Cardiac septum (tissue), 1 donor: ENCODE measurements at regions not wholly inside any gene's neighbourhood (a gene's known extent, or its start where the extent isn't known, plus 50 kb on each side); places are given as distances from the start of the nearest gene placed in this dataset.

ENCODE experiments used
- DNase-seq: peaks from one replicate; pipeline ENCODE4 v3.0.0-alpha.2; 2020; ENCODE audit warnings: low spot score
- intact Hi-C: fragments of 100-400 bp; cut with DNase I; formaldehyde crosslinking; loops from one replicate; pipeline ENCODE4 v1.14.0; 2022
- donor health status: DM: no; HTN: no; CAD: no.

GRCh38 chr20:24771542-24772061 lies 177.5 kb upstream of the CST7 start:
- DNase-seq: peak; percentile 53
- intact Hi-C loops: loop anchor here (10.0 kb wide), 1 partner anchor 267 kb away; no protein-coding TSS in a partner anchor

- DNase-seq: peak; percentile 68
- intact Hi-C loops: loop anchor here (10.0 kb wide), 1 partner anchor 268 kb away; no protein-coding TSS in a partner anchor
These were observed 176.4 kb upstream of the CST7 start for GRCh38 chr20:24772667-24773066.

- intact Hi-C loops: loop anchor here (10.0 kb wide), 1 partner anchor 268 kb away; no protein-coding TSS in a partner anchor
- DNase-seq: no peak
These were observed 175.9 kb upstream of the CST7 start for GRCh38 chr20:24773168-24773567.

- intact Hi-C loops: loop anchor here (10.0 kb wide), 1 partner anchor 269 kb away; no protein-coding TSS in a partner anchor
- no peak for DNase-seq
These were observed 175.3 kb upstream of the CST7 start for GRCh38 chr20:24773751-24774201.

- no peak for DNase-seq
- intact Hi-C loops: loop anchor here (10.0 kb wide), 1 partner anchor 271 kb away; no protein-coding TSS in a partner anchor
These were observed 173.1 kb upstream of the CST7 start for GRCh38 chr20:24775966-24776365.

DNA sequence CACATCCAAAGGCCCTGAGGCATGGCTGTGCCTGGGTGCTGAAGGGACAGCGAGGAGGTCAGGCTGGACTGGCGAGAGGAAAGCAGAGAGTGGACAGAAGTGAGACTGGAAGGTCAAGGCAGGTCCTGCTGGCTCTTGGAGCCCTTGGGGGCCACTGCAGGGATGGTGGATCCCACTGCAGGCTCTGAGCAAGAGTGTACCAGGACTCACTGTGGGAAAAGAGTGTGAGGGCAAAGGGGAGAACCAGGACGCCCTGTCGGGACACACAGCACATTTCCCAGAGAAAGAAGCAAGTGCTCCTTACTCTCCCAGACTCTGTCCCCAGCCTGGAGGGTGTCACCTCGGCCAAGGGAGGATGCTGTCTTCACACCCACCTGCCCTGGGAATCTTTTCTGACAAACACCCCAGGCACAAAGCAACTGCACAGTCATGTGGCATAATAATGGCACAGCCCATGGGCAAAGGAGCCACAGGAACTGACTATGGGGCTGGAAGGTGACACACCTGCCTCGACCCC lies 172.3 kb upstream of the CST7 start:
- DNase-seq: peak; percentile 66
- intact Hi-C loops: loop anchor here (10.0 kb wide), 1 partner anchor 272 kb away; no protein-coding TSS in a partner anchor

- no peak for DNase-seq
- intact Hi-C loops: loop anchor here (10.0 kb wide), 1 partner anchor 273 kb away; no protein-coding TSS in a partner anchor
These were observed 171.3 kb upstream of the CST7 start for GRCh38 chr20:24777746-24778145.

DNA sequence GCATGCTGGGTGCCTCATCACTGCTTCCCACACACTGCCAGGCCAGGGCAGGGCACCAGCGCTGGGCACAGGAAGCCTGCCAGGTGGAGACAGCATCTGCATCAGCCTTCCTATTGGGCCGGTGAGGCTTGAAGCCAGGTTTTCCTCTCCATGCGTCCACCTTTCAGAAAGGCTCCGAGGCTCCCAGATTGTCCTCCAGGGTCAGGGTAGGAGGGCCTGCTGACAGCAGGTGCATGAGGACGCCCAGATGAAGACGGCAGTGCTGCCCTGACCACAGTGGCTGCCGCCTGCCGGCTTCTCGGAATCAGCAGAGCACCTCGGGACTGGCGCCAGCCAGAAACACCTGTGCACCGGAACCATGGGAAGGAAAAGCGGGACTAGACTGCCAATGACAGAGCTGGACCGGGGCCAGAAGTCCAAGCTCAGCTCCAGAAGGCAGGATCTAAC lies 170.5 kb upstream of the CST7 start:
- intact Hi-C loops: loop anchor here (10.0 kb wide), 1 partner anchor 274 kb away; no protein-coding TSS in a partner anchor
- DNase-seq: peak; percentile 58

- intact Hi-C loops: loop anchor here (10.0 kb wide), 1 partner anchor 274 kb away; no protein-coding TSS in a partner anchor
- DNase-seq: peak; percentile 69
These were observed 169.9 kb upstream of the CST7 start for GRCh38 chr20:24779131-24779530.

DNA sequence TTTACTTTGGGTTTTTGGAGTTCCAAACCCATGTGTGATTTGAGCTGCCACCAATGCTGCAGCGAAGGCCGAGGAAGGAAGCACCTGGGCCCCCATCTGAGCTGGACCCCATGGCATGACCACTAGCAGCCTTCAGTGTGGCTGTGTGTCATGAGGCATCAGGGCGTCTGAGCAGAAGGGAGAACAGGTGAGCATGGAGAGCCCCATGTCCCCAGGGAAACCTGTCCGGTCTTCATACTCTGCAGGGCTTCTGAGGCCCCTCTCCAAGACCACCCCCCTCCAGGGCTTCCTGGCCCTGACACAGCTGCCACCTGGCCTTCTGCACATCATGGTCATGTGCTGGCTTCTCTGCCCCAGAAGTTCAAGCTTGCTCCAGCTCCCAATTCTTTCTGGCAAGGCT lies 169.1 kb upstream of the CST7 start:
- DNase-seq: no peak
- intact Hi-C loops: loop anchor here (5.0 to 10.0 kb wide), 3 partner anchors 275 to 618 kb away; no protein-coding TSS in a partner anchor

- intact Hi-C loops: loop anchor here (5.0 kb wide), 2 partner anchors 479 to 619 kb away; no protein-coding TSS in a partner anchor
- peak; percentile 61 for DNase-seq
These were observed 168.2 kb upstream of the CST7 start for GRCh38 chr20:24780674-24781417.

- intact Hi-C loops: loop anchor here (5.0 kb wide), 2 partner anchors 479 to 619 kb away; no protein-coding TSS in a partner anchor
- peak; percentile 62 for DNase-seq
These were observed 167.6 kb upstream of the CST7 start for GRCh38 chr20:24781418-24781980.

DNA sequence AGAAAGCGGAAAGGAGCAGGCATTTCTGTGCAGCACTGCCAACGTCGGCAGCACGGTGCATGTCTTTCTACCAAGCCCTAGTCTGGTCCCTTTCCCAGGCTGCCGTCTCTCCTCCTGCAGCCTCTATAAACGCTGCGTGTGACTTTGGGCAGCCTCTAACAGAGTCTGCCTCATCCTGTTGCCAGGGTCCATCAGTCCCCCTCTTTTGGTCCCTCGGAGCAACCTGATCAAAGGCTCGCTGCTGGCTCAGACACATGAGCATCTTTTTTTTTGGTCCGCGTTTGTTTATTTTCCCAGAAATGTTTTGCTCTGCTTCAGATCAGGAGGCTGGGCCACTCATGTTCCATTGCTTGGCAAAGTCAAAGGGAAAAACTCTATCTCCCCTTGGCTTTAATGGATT lies 166.8 kb upstream of the CST7 start:
- DNase-seq: peak; percentile 33
- intact Hi-C loops: loop anchor here (5.0 kb wide), 2 partner anchors 480 to 620 kb away; no protein-coding TSS in a partner anchor

DNA sequence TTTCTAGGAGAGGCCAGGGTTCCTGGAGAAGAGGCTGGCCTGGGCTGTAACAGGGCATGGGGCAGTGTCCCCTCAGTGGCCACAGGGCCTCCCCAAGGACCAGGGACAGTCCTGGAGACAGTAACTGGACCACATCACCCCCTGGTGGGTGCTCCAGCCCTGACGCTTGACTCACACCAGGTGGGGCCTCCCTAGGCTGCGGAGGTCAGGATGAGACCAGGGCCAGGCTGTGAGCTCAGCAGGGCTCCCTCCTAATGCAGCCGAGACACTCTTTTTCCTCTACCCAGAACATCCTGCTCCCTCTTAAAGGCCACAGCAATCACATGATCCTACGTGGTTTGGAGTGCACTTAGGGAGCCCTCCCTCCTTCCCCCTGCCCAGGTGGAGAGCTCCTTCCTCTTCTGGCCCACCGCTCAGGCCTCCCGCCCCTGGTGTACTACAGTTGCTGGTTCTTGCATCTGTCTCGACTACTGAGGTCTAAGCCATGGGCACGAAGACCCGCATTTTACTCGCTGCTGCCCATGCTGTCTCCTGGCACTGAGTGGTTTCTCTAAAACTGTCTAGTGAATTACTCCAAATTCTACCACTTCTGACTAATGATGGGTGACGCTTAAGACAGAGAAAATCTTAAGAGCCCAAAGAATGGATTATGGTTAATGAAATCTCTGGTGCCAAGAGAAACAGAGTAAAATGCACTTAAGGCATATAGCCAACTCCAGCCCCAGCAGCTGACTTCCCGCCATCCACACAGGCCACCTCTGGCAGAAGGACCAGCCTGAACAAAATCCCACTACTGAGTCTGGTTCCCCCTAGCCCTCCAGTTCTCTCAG lies 166.1 kb upstream of the CST7 start:
- peak; percentile 36 for DNase-seq
- intact Hi-C loops: loop anchor here (5.0 kb wide), 2 partner anchors 481 to 621 kb away; no protein-coding TSS in a partner anchor

DNA sequence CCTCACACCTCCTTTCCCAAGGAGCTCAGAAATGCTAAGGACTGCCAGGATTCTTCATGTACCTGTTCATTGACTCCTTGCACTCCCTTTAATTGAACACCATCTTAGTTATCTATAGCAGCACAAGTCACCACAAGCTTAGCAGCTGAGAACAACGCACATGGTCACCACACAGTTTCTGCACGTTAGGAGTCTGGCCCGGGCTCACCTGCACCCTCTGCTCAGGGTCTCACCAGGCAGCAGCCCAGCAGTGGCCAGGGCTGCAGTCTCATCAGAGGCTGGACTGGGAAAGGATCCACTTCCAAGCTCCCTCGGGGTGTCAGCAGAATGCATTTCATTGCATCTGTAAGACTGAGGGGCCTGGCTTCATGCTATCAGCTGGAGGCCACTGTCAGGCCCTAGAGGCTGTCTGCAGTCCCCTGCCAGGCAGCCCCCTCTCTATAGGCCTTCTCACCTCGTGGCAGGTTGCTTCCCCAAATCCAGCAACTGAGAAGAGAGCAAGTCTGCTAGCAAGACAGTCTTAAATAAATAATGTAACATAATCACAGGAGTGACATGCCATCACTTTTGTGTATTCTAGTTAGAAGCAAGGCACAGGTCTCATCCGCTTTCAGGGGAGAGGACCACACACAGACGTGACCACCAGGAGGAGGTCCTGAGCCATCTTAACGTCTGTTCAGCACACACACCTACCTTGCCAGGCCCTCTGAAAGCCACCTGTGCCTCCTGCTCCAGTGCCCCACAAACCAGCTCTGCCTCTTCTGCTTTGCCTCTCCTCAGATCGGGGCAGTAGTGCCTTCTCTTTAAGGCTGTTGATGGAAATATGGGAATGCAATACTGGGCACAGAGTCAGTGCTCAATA lies 165.2 kb upstream of the CST7 start:
- DNase-seq: no peak
- intact Hi-C loops: loop anchor here (5.0 kb wide), 2 partner anchors 482 to 622 kb away; no protein-coding TSS in a partner anchor

- no peak for DNase-seq
- intact Hi-C loops: loop anchor here (5.0 kb wide), 2 partner anchors 482 to 622 kb away; no protein-coding TSS in a partner anchor
These were observed 164.5 kb upstream of the CST7 start for GRCh38 chr20:24784607-24785006.

DNA sequence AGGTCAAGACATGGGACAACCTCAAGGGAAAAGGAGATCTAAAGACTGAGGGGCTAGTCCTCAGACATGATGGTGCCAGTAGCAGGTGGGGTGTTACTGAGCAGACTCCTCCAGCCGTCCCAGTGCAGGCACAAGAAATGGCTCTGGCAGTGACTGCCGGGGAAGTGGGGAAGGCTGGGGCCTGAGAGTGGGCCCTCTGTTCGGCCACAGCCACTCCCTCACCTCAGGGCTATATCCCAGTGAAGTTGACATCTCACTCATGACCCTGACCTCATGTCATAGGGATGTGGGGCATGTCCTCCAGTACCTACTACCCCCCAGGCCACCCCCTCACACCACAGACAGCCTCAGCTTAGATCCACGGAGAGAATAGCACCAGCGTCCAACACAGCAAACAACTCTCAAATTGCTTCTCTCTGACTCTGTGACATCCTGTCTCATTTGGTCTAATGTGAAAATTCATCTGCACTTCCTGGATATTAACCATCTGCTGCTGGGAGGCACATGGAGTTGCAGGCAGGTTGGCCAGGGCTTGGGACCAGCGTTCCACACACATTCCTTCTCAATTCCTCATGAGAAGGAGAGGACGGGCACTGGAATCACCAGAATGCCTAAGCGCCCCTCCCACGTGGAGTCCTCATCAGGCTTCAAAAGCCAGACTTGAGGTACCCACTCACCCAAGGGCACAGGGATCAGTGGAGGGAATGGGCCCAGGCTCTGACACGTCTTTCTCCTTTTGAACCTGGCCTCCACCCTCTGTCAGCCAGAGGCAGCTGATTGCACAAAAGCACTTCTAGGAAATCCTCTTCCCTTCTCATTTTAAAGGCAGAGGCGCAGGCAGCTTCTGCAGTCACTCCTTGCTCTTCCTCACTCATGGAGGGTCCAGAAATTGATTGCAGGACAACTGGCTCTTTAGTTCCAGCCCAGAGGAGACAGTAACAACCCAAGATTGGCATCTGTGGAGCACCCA lies 163.6 kb upstream of the CST7 start:
- intact Hi-C loops: no loop called here
- no peak for DNase-seq
